ENCODE measurements at regions not wholly inside any gene's neighbourhood (a gene's known extent, or its start where the extent isn't known, plus 50 kb on each side); places are given as distances from the start of the nearest gene placed in this dataset.
"Not testable (repeated sequence)": the region's sequence is repeated elsewhere in the genome, so short reads cannot be mapped to it uniquely, and the experiment has no call there.

- Mint-ChIP-seq H3K27ac (no peak overlapping the region), H3K27me3 (no peaks in the 10 kb centered on the region), H3K36me3 (ENCODE audit: low read depth) (no peaks in the 10 kb centered on the region), H3K9me3 (no peaks in the 10 kb centered on the region), H3K4me3 (no peak overlapping the region), H3K4me1 (ENCODE audit: low read depth) (no peaks in the 10 kb centered on the region)
These were observed 346.3 kb downstream of the SATB2 start for GRCh38 chr2:199111458-199111857.

GRCh38 chr2:199108056-199108455, 349.7 kb downstream of the SATB2 start:
- no peak overlapping the region for H3K4me3 Mint-ChIP-seq
- no peaks in the 10 kb centered on the region for H3K9me3 Mint-ChIP-seq
- no peaks in the 10 kb centered on the region for H3K4me1 Mint-ChIP-seq (ENCODE audit: low read depth)
- no peak overlapping the region for H3K27ac Mint-ChIP-seq
- no peaks in the 10 kb centered on the region for H3K36me3 Mint-ChIP-seq (ENCODE audit: low read depth)
- no peaks in the 10 kb centered on the region for H3K27me3 Mint-ChIP-seq

- H3K27ac Mint-ChIP-seq, result no peak overlapping the region
These were observed 351.9 kb downstream of the SATB2 start for GRCh38 chr2:199105826-199106225.

GRCh38 chr2:199101487-199101886, 356.3 kb downstream of the SATB2 start:
- H3K4me3 Mint-ChIP-seq, result no peak overlapping the region
- no peaks in the 10 kb centered on the region for H3K9me3 Mint-ChIP-seq
- H3K36me3 Mint-ChIP-seq (ENCODE audit: low read depth), result no peaks in the 10 kb centered on the region
- H3K27me3 Mint-ChIP-seq, result no peaks in the 10 kb centered on the region
- no peak overlapping the region for H3K27ac Mint-ChIP-seq
- H3K4me1 Mint-ChIP-seq (ENCODE audit: low read depth), result no peaks in the 10 kb centered on the region

More at GRCh38 chr2:199105826-199106225, 351.9 kb downstream of the SATB2 start:
- Mint-ChIP-seq H3K27me3 (no peaks in the 10 kb centered on the region), H3K9me3 (no peaks in the 10 kb centered on the region), H3K36me3 (ENCODE audit: low read depth) (no peaks in the 10 kb centered on the region), H3K4me1 (ENCODE audit: low read depth) (no peaks in the 10 kb centered on the region), H3K4me3 (no peak overlapping the region)

GRCh38 chr2:199100326-199101110, 357.2 kb downstream of the SATB2 start:
- Mint-ChIP-seq H3K4me3 (no peak overlapping the region), H3K9me3 (no peaks in the 10 kb centered on the region), H3K27me3 (no peaks in the 10 kb centered on the region), H3K36me3 (ENCODE audit: low read depth) (no peaks in the 10 kb centered on the region), H3K27ac (no peak overlapping the region), H3K4me1 (ENCODE audit: low read depth) (no peaks in the 10 kb centered on the region)

- Mint-ChIP-seq H3K36me3 (ENCODE audit: low read depth) (no peaks in the 10 kb centered on the region), H3K4me3 (no peak overlapping the region), H3K9me3 (no peaks in the 10 kb centered on the region), H3K4me1 (ENCODE audit: low read depth) (no peaks in the 10 kb centered on the region), H3K27ac (no peak overlapping the region), H3K27me3 (no peaks in the 10 kb centered on the region)
These were observed 365.3 kb downstream of the SATB2 start for GRCh38 chr2:199092419-199092818.

- peaks cover 4% of the 10 kb centered on the region for H3K9me3 Mint-ChIP-seq
- no peaks in the 10 kb centered on the region for H3K27me3 Mint-ChIP-seq
- no peaks in the 10 kb centered on the region for H3K4me1 Mint-ChIP-seq (ENCODE audit: low read depth)
- H3K36me3 Mint-ChIP-seq (ENCODE audit: low read depth), result no peaks in the 10 kb centered on the region
- H3K27ac Mint-ChIP-seq, result no peak overlapping the region
- no peak overlapping the region for H3K4me3 Mint-ChIP-seq
These were observed 372.5 kb downstream of the SATB2 start for GRCh38 chr2:199085261-199085660.

- Mint-ChIP-seq H3K36me3 (ENCODE audit: low read depth) (no peaks in the 10 kb centered on the region), H3K4me1 (ENCODE audit: low read depth) (no peaks in the 10 kb centered on the region), H3K4me3 (no peak overlapping the region), H3K27ac (no peak overlapping the region), H3K27me3 (no peaks in the 10 kb centered on the region), H3K9me3 (peaks cover 7% of the 10 kb centered on the region)
These were observed 387.3 kb downstream of the SATB2 start for GRCh38 chr2:199070322-199070949.

- no peaks in the 10 kb centered on the region for H3K27me3 Mint-ChIP-seq
- no peaks in the 10 kb centered on the region for H3K36me3 Mint-ChIP-seq (ENCODE audit: low read depth)
- peaks cover 14% of the 10 kb centered on the region for H3K9me3 Mint-ChIP-seq
- H3K27ac Mint-ChIP-seq, result no peak overlapping the region
- H3K4me3 Mint-ChIP-seq, result no peak overlapping the region
- no peaks in the 10 kb centered on the region for H3K4me1 Mint-ChIP-seq (ENCODE audit: low read depth)
These were observed 393.5 kb downstream of the SATB2 start for GRCh38 chr2:199064201-199064600.

GRCh38 chr2:199057936-199058335, 399.8 kb downstream of the SATB2 start:
- no peak overlapping the region for H3K4me3 Mint-ChIP-seq
- H3K9me3 Mint-ChIP-seq, result peaks cover 14% of the 10 kb centered on the region
- H3K27ac Mint-ChIP-seq, result no peak overlapping the region
- H3K4me1 Mint-ChIP-seq (ENCODE audit: low read depth), result no peaks in the 10 kb centered on the region
- no peaks in the 10 kb centered on the region for H3K36me3 Mint-ChIP-seq (ENCODE audit: low read depth)
- no peaks in the 10 kb centered on the region for H3K27me3 Mint-ChIP-seq

- H3K4me1 Mint-ChIP-seq (ENCODE audit: low read depth), result no peaks in the 10 kb centered on the region
These were observed 402.4 kb downstream of the SATB2 start for GRCh38 chr2:199055336-199055735.

GRCh38 chr2:199042660-199043379, 414.9 kb downstream of the SATB2 start:
- Mint-ChIP-seq H3K4me1 (ENCODE audit: low read depth) (no peaks in the 10 kb centered on the region), H3K4me3 (no peak overlapping the region), H3K9me3 (no peaks in the 10 kb centered on the region), H3K27ac (no peak overlapping the region), H3K36me3 (ENCODE audit: low read depth) (no peaks in the 10 kb centered on the region), H3K27me3 (no peaks in the 10 kb centered on the region)

More at GRCh38 chr2:199055336-199055735, 402.4 kb downstream of the SATB2 start:
- no peaks in the 10 kb centered on the region for H3K27me3 Mint-ChIP-seq
- H3K36me3 Mint-ChIP-seq (ENCODE audit: low read depth), result no peaks in the 10 kb centered on the region
- H3K9me3 Mint-ChIP-seq, result peaks cover 6% of the 10 kb centered on the region
- H3K4me3 Mint-ChIP-seq, result no peak overlapping the region
- H3K27ac Mint-ChIP-seq, result no peak overlapping the region

- H3K4me1 Mint-ChIP-seq (ENCODE audit: low read depth), result no peaks in the 10 kb centered on the region
- H3K27me3 Mint-ChIP-seq, result no peaks in the 10 kb centered on the region
- H3K4me3 Mint-ChIP-seq, result no peak overlapping the region
- H3K36me3 Mint-ChIP-seq (ENCODE audit: low read depth), result no peaks in the 10 kb centered on the region
- no peaks in the 10 kb centered on the region for H3K9me3 Mint-ChIP-seq
- no peak overlapping the region for H3K27ac Mint-ChIP-seq
These were observed 417.2 kb downstream of the SATB2 start for GRCh38 chr2:199040522-199040921.

GRCh38 chr2:199033761-199034160, 424.0 kb downstream of the SATB2 start:
- not testable (repeated sequence) for H3K4me3 Mint-ChIP-seq; H3K36me3 Mint-ChIP-seq (ENCODE audit: low read depth); H3K27ac Mint-ChIP-seq; H3K4me1 Mint-ChIP-seq (ENCODE audit: low read depth); H3K27me3 Mint-ChIP-seq; H3K9me3 Mint-ChIP-seq

GRCh38 chr2:199025146-199025545, 432.6 kb downstream of the SATB2 start:
- H3K36me3 Mint-ChIP-seq (ENCODE audit: low read depth), result no peaks in the 10 kb centered on the region
- H3K9me3 Mint-ChIP-seq, result peaks cover 5% of the 10 kb centered on the region
- no peak overlapping the region for H3K27ac Mint-ChIP-seq
- H3K4me3 Mint-ChIP-seq, result no peak overlapping the region
- no peaks in the 10 kb centered on the region for H3K4me1 Mint-ChIP-seq (ENCODE audit: low read depth)
- H3K27me3 Mint-ChIP-seq, result no peaks in the 10 kb centered on the region
